IMR-90 (cell line): ENCODE measurements at regions not wholly inside any gene's neighbourhood (a gene's known extent, or its start where the extent isn't known, plus 50 kb on each side); places are given as distances from the start of the nearest gene placed in this dataset.

Source experiments
- ATAC-seq: fragments of 200-7000 bp; cut with Tn5 transposase; 2 replicates; pipeline ENCODE4 v1.9.1; 2020; ENCODE audit warnings: low read depth, mild to moderate bottlenecking, moderate library complexity
- BruUV-seq: library from RNA; stranded (reverse); fragments of 400-500 nt; replicated peaks from 2 replicates; lab custom pipeline; 2021; lab: Mats Ljungman, UMichigan
- CTCF ChIA-PET: fragments of 300-600 bp; formaldehyde crosslinking; extraction: SDS; loops from one replicate; lab custom pipeline; 2021; ENCODE audit warnings: antibody characterized with exemption; lab: Yijun Ruan, JAX
- POLR2A ChIA-PET: fragments of 300-600 bp; sonication (Branson Sonifier 250); formaldehyde crosslinking; loops from one replicate; lab custom pipeline; 2022; ENCODE audit warnings: antibody characterized with exemption; ENCODE audit not compliant: unreplicated experiment; lab: Charles Lee
- DNase-seq: peaks from one replicate; pipeline ENCODE4 v3.0.0; 2013
- H2AFZ ChIP-seq: replicated peaks from 2 replicates; pipeline ENCODE3; 2013; ENCODE audit warnings: low read length, mild to moderate bottlenecking; ENCODE audit not compliant: poor library complexity
- H2AK5ac ChIP-seq: 2 replicates; pipeline ENCODE4 v1.6.1; 2013; ENCODE audit warnings: low read depth, low read length, inconsistent platforms
- H2AK9ac ChIP-seq: replicated peaks from 2 replicates; pipeline ENCODE3; 2013; ENCODE audit warnings: mild to moderate bottlenecking, low read depth, low read length, moderate library complexity; ENCODE audit not compliant: poor library complexity
- H2BK120ac ChIP-seq: 2 replicates; pipeline ENCODE4 v1.6.1; 2013; ENCODE audit warnings: low read depth, low read length, inconsistent platforms
- H2BK15ac ChIP-seq: 3 replicates; pipeline ENCODE4 v1.6.1; 2013; ENCODE audit warnings: low read depth, low read length, inconsistent platforms
- H2BK20ac ChIP-seq: 2 replicates; pipeline ENCODE4 v1.6.1; 2013; ENCODE audit warnings: low read depth, mild to moderate bottlenecking, inconsistent platforms, low read length, moderate library complexity
- H2BK5ac ChIP-seq: 2 replicates; pipeline ENCODE4 v1.6.1; 2013; ENCODE audit warnings: mild to moderate bottlenecking, low read depth, low read length, inconsistent platforms; ENCODE audit not compliant: poor library complexity, severe bottlenecking
- H3K14ac ChIP-seq: replicated peaks from 2 replicates; pipeline ENCODE4 v1.6.1; 2013; ENCODE audit warnings: low read depth, low read length, inconsistent platforms
- H3K18ac ChIP-seq: 2 replicates; pipeline ENCODE4 v1.6.1; 2013; ENCODE audit warnings: low read depth, low read length, control low read depth
- H3K23ac ChIP-seq: 2 replicates; pipeline ENCODE4 v1.6.1; 2013; ENCODE audit warnings: low read depth, low read length, inconsistent platforms
- H3K27ac ChIP-seq: 2 replicates; pipeline ENCODE4 v1.5.1; 2013; ENCODE audit warnings: mild to moderate bottlenecking, control low read depth, low read length; ENCODE audit not compliant: insufficient read depth
- H3K27me3 ChIP-seq: 2 replicates; pipeline ENCODE4 v1.6.1; 2013; ENCODE audit warnings: low read length; ENCODE audit not compliant: control insufficient read depth, insufficient read depth
- H3K36me3 ChIP-seq: 2 replicates; pipeline ENCODE4 v1.6.1; 2013; ENCODE audit warnings: low read length, mixed read lengths; ENCODE audit not compliant: control insufficient read depth, insufficient read depth
- H3K4ac ChIP-seq: 2 replicates; pipeline ENCODE4 v1.6.1; 2013; ENCODE audit warnings: low read depth, low read length, inconsistent platforms
- H3K4me1 ChIP-seq: 2 replicates; pipeline ENCODE4 v1.6.1; 2013; ENCODE audit warnings: low read length, mixed read lengths; ENCODE audit not compliant: control insufficient read depth, insufficient read depth
- H3K4me2 ChIP-seq: 2 replicates; pipeline ENCODE4 v1.6.1; 2013; ENCODE audit warnings: low read depth, mild to moderate bottlenecking, control low read depth, low read length, moderate library complexity
- H3K4me3 ChIP-seq: 2 replicates; pipeline ENCODE4 v1.5.1; 2013; ENCODE audit warnings: low read depth, mild to moderate bottlenecking, control low read depth, low read length, moderate library complexity; ENCODE audit not compliant: insufficient read depth
- H3K56ac ChIP-seq: 2 replicates; pipeline ENCODE4 v1.6.1; 2013; ENCODE audit warnings: low read length, inconsistent platforms; ENCODE audit not compliant: insufficient read depth; ENCODE audit errors: extremely low read depth
- H3K79me1 ChIP-seq, 2 experiments: 2 replicates each; pipeline ENCODE4 v1.6.1; 2013; ENCODE audit warnings: low read length in 2 of 2, inconsistent platforms in 1 of 2, low read depth in 1 of 2
- H3K9ac ChIP-seq: 2 replicates; pipeline ENCODE4 v1.6.1; 2013; ENCODE audit warnings: low read depth, low read length, control low read depth
- H3K9me1 ChIP-seq: 2 replicates; pipeline ENCODE4 v1.6.1; 2013; ENCODE audit warnings: low read length, inconsistent platforms; ENCODE audit not compliant: insufficient read depth
- H3K9me3 ChIP-seq: 2 replicates; pipeline ENCODE4 v1.6.1; 2013; ENCODE audit warnings: low read length; ENCODE audit not compliant: control insufficient read depth, insufficient read depth
- H4K20me1 ChIP-seq: 2 replicates; pipeline ENCODE4 v1.6.1; 2013; ENCODE audit warnings: low read length, inconsistent platforms; ENCODE audit not compliant: insufficient read depth
- H4K5ac ChIP-seq: 2 replicates; pipeline ENCODE4 v1.6.1; 2013; ENCODE audit warnings: mild to moderate bottlenecking, low read depth, low read length, control low read depth
- H4K8ac ChIP-seq, 2 experiments: 2 replicates each; pipeline ENCODE4 v1.6.1; 2013; ENCODE audit warnings: low read depth in 2 of 2, low read length in 2 of 2, control low read depth in 1 of 2, inconsistent platforms in 1 of 2
- H4K91ac ChIP-seq: 2 replicates; pipeline ENCODE4 v1.6.1; 2013; ENCODE audit warnings: low read depth, low read length, inconsistent platforms; ENCODE audit not compliant: insufficient read depth
- CHD1 ChIP-seq: IDR thresholded peaks from 2 replicates; pipeline ENCODE4 v1.6.1; 2012; ENCODE audit warnings: low read depth, low read length, improper control_type of control experiment
- FOS ChIP-seq: fragments of 150-350 bp; IDR thresholded peaks from 2 replicates; pipeline ENCODE4 v1.6.1; 2016; ENCODE audit warnings: low read depth, low read length
- MAFK ChIP-seq: IDR thresholded peaks from 2 replicates; pipeline ENCODE4 v1.6.1; 2012; ENCODE audit warnings: low read depth, low read length, improper control_type of control experiment
- NFE2L2 ChIP-seq: fragments of 150-350 bp; IDR thresholded peaks from 2 replicates; pipeline ENCODE4 v1.6.1; 2016; ENCODE audit warnings: low read depth, mild to moderate bottlenecking, low read length
- RFX5 ChIP-seq: IDR thresholded peaks from 2 replicates; pipeline ENCODE4 v1.8.0; 2012; ENCODE audit warnings: low read depth, mild to moderate bottlenecking, low read length, moderate library complexity
- SMC3 ChIP-seq: fragments of 150-350 bp; IDR thresholded peaks from 2 replicates; pipeline ENCODE4 v1.6.1; 2016; ENCODE audit warnings: low read depth, mild to moderate bottlenecking, antibody characterized with exemption, low read length, moderate library complexity
- WGBS, 2 experiments: methylation state at CpG; one replicate each; pipeline versions ENCODE4 v1.1.5 to v1.1.7; 2013; ENCODE audit warnings: missing lambda C conversion rate in 2 of 2; ENCODE audit not compliant: insufficient read length in 1 of 2; ENCODE audit errors: extremely low coverage in 2 of 2; 5-methylcytosine and 5-hydroxymethylcytosine counted together
- dilution Hi-C: fragments of 300-500 bp; cut with HindIII; formaldehyde crosslinking; loops from one replicate; pipeline ENCODE4 v1.14.3; 2018; ENCODE audit warnings: low sequenced_read_pairs; ENCODE audit not compliant: unreplicated experiment
- in situ Hi-C: fragments of 300-500 bp; cut with MboI; formaldehyde crosslinking; loops from 3 replicates; pipeline ENCODE4 v1.14.3; 2019; ENCODE audit warnings: low sequenced_read_pairs, inconsistent platforms, mixed read lengths
- intact Hi-C: fragments of 100-400 bp; cut with micrococcal nuclease; formaldehyde crosslinking; loops from 2 replicates; pipeline ENCODE4 v1.10.0; 2022
- TF ChIP-seq, protein P1 (sequence below): fragments of 150-350 bp; IDR thresholded peaks from 2 replicates; pipeline ENCODE4 v1.6.1; 2017; ENCODE audit warnings: mild to moderate bottlenecking, antibody characterized with exemption, low read length, low read depth

- CTCF ChIA-PET = no interaction called here
- Histone ChIP-seq H3K27ac (no peak overlapping the region), H2AFZ (no peak overlapping the region), H3K27me3 (no peaks in the 10 kb centered on the region), H3K4me3 (no peak overlapping the region), H3K79me1 (no peaks in the 10 kb centered on the region), H3K18ac (no peak overlapping the region), H3K9me3 (peaks cover 3% of the 10 kb centered on the region; the same call in 1 of the 2 replicates), H2BK5ac (no peak overlapping the region), H3K4me1 (no peaks in the 10 kb centered on the region), H2AK5ac (no peak overlapping the region), H3K23ac (no peak overlapping the region), H2AK9ac (no peak overlapping the region), H4K8ac (no peak overlapping the region), H4K20me1 (no peaks in the 10 kb centered on the region), H3K36me3 (no peaks in the 10 kb centered on the region), H4K5ac (no peak overlapping the region), H4K91ac (no peak overlapping the region), H2BK15ac (no peak overlapping the region), H3K9ac (no peak overlapping the region), H3K4ac (no peak overlapping the region), H3K9me1 (no peaks in the 10 kb centered on the region), H3K56ac (no peak overlapping the region), H3K4me2 (no peak overlapping the region), H3K14ac (no peak overlapping the region), H2BK120ac (no peak overlapping the region), H2BK20ac (no peak overlapping the region)
- dilution Hi-C loops = no loop called here
- intact Hi-C loops = no loop called here
- POLR2A ChIA-PET = no interaction called here
- ATAC-seq (no peak), DNase-seq (no peak)
- in situ Hi-C loops = no loop called here
- no peak for TF ChIP-seq FOS
- TF ChIP-seq SMC3 = no peak
- no peak for TF ChIP-seq CHD1
- TF ChIP-seq, protein P1, sequence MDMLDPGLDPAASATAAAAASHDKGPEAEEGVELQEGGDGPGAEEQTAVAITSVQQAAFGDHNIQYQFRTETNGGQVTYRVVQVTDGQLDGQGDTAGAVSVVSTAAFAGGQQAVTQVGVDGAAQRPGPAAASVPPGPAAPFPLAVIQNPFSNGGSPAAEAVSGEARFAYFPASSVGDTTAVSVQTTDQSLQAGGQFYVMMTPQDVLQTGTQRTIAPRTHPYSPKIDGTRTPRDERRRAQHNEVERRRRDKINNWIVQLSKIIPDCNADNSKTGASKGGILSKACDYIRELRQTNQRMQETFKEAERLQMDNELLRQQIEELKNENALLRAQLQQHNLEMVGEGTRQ = no peak
- TF ChIP-seq MAFK = no peak
- TF ChIP-seq NFE2L2 = no peak
- TF ChIP-seq RFX5 = no peak
- BruUV-seq = no TSS peak
- no CpG with 5 or more reads among the region's 5 CpGs for WGBS, 2 experiments
Measured at GRCh38 chr5:6302684-6303083, 75.7 kb downstream of the MED10 start.
